Astrocyte of the cerebellum (primary cell): ENCODE measurements at regions not wholly inside any gene's neighbourhood (a gene's known extent, or its start where the extent isn't known, plus 50 kb on each side); places are given as distances from the start of the nearest gene placed in this dataset.
"Not testable (repeated sequence)": the region's sequence is repeated elsewhere in the genome, so short reads cannot be mapped to it uniquely, and the experiment has no call there.

Experiments
- DNase-seq: peaks from one replicate; pipeline ENCODE4 v3.0.0-alpha.2; 2011; ENCODE audit warnings: low read depth
- H3K4me3 ChIP-seq: 2 replicates; pipeline ENCODE4 v1.5.1; 2011; ENCODE audit warnings: mild to moderate bottlenecking, low read depth, low read length, moderate library complexity
- CTCF ChIP-seq: IDR thresholded peaks from 2 replicates; pipeline ENCODE4 v1.5.1; 2012; ENCODE audit warnings: low read length, low read depth, moderate library complexity, mild to moderate bottlenecking; ENCODE audit errors: missing control alignments
- in situ Hi-C: cut with HindIII; loops from 2 replicates; pipeline ENCODE4 v1.10.0; 2017; ENCODE audit warnings: low sequenced_read_pairs

DNA sequence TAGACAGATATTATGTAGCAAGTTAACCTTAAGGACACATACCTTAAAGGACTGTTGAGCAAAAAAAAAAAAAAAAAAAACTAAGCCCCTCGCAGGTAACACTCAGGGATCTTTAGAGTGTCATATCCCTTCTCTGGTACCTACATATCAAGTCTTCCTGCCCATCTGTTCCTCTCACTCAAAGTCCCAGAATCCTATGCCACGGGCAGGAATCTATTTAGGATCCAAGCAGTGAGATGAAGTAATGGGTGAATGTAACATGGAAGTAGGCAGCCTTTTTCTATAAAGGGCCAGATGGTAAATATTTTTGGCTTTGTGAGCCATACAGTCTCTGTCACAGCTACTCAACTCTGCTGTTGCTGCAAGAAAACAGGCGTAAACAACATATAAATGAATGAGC, 496.7 kb downstream of the STK39 start:
- TF ChIP-seq CTCF, result no peak
- DNase-seq, result no peak
- no peak overlapping the region for H3K4me3 ChIP-seq
- in situ Hi-C loops, result no loop called here

GRCh38 chr2:167749660-167750059, 497.7 kb downstream of the STK39 start:
- H3K4me3 ChIP-seq, result no peak overlapping the region
- in situ Hi-C loops, result no loop called here
- no peak for TF ChIP-seq CTCF
- DNase-seq, result no peak

DNA sequence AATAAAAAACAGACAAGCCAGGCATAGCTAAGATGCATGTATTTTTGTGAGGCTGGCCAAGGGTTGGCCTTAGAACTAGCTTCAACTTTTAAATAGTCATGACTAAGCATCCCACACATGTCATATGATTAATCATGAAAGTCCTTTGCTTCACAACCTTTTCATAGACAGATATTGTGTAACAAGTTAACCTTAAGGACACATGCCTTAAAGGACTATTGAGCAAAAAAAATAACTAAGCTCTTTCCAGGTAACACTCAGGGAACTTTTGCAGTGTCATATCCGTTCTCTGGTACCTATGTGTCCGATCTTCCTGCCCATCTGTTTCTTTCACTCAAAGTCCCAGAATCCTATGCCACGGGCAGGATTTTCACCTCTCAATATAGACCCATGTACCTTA, 498.4 kb downstream of the STK39 start:
- TF ChIP-seq CTCF, result no peak
- in situ Hi-C loops, result no loop called here
- no peak overlapping the region for H3K4me3 ChIP-seq
- no peak for DNase-seq

DNA sequence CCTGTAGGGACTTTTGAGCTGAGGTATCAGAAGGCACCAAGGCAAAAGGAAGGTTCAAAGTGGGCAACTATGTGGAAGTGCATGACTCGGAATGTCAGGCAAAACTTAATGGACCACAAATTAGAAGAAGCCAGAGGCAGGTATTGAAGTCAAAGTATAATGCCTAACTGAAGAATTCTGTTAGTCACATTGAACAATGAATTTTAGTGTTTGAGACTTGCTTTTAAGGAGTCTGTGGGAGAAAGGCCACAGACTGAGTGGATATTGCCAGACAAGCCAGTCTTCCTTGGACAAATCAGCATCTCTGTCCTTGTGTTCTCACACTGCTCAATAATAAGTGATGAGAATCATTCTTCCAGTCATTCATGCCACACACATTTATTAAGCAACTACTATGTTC, 498.9 kb downstream of the STK39 start:
- no peak for TF ChIP-seq CTCF
- in situ Hi-C loops, result no loop called here
- DNase-seq, result no peak
- no peak overlapping the region for H3K4me3 ChIP-seq

DNA sequence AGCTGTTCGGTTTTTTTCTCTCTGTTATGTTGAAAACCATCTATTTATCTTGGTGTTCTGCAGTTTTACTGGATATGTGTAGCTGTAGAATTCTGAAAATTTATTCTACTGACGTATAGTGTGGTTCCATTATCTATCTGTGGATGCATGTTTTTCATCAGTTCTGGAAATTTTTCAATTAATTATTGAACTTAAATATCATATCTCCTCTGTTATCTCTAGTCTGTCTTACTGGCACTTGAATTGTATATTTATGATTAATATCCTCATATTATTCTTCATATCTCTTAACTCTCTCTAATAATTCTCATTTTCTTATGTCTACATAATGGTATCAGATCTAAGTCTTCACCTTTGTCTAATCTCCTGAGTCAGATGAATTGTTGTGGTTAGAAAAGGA, 501.7 kb downstream of the STK39 start:
- no peak for DNase-seq
- no peak overlapping the region for H3K4me3 ChIP-seq
- in situ Hi-C loops, result no loop called here
- no peak for TF ChIP-seq CTCF

DNA sequence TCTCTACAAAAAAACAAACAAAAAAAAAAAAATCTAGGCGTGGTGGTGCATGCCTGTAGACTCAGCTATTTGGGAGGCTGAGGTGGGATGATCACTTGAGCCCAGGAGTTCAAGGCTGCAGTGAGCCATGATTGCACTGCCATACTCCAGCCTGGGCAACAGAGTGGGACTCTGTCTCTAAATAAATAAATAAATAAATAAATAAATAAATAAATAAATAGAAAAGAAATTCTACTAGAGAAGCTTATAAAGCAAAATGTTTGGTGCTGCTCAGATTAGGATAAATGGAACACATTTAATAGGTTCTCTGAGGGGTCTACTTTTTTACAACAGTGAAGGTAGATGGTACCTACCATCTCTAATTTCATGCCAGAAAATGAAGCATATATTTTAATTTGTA, 507.5 kb downstream of the STK39 start:
- in situ Hi-C loops, DNase-seq, H3K4me3 ChIP-seq: not testable (repeated sequence)

DNA sequence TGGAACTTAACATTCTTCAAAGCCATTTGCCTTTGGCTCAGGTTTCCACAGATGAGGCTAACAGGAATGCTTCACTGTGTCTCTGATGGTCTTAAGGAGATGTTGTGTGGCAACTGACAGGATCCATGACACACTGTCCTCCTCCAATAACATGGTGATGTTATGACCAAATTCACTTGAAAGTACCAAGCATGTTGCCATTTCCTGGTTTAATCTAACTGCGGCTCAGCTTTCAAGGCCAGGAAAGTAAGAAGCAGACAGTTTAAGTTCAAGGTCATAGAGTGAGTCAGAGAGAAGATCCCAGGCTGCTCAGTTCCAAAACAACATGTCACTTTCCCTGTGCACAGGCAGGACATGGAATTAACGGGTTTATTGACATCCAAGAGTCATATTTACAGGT, 513.6 kb downstream of the STK39 start:
- no peak overlapping the region for H3K4me3 ChIP-seq
- no peak for DNase-seq
- in situ Hi-C loops, result no loop called here
- TF ChIP-seq CTCF, result no peak
